Heart right ventricle (tissue), 16 donors: ENCODE measurements at regions not wholly inside any gene's neighbourhood (a gene's known extent, or its start where the extent isn't known, plus 50 kb on each side); places are given as distances from the start of the nearest gene placed in this dataset.

ENCODE experiments used
- ATAC-seq, 8 donors: fragments of 200-7000 bp; cut with Tn5 transposase; one replicate each; pipeline ENCODE4 v1.9.1; 2020; ENCODE audit warnings: mild to moderate bottlenecking in 8 of 8, moderate library complexity in 8 of 8, moderate number of reproducible peaks in 1 of 8
- DNase-seq, 2 donors: peaks; one replicate each; pipeline ENCODE4 v3.0.0-alpha.2; 2020
- H3K27ac ChIP-seq, 10 donors: fragments of 200-600 bp; sonication (generic) in 2 of 10; one replicate each; pipeline versions ENCODE4 v1.5.0 to v1.8.0; 2020 to 2022; ENCODE audit warnings: mild to moderate bottlenecking in 3 of 10
- H3K27me3 ChIP-seq, 7 donors: fragments of 200-600 bp; one replicate each; pipeline ENCODE4 v1.8.0; 2021 to 2022; ENCODE audit warnings: mild to moderate bottlenecking in 2 of 7
- H3K36me3 ChIP-seq, 9 donors: fragments of 200-600 bp; sonication (generic) in 1 of 9; one replicate each; pipeline versions ENCODE4 v1.5.0 to v1.8.0; 2020 to 2022; ENCODE audit warnings: mild to moderate bottlenecking in 2 of 9
- H3K4me1 ChIP-seq, 9 donors: fragments of 200-600 bp; sonication (generic) in 1 of 9; one replicate each; pipeline versions ENCODE4 v1.5.0 to v1.8.0; 2020 to 2022; ENCODE audit warnings: mild to moderate bottlenecking in 4 of 9
- H3K4me3 ChIP-seq, 10 donors: fragments of 200-600 bp; sonication (generic) in 2 of 10; one replicate each; pipeline versions ENCODE4 v1.5.0 to v1.8.0; 2020 to 2022; ENCODE audit warnings: mild to moderate bottlenecking in 7 of 10, moderate library complexity in 2 of 10
- H3K9me3 ChIP-seq, 11 donors: fragments of 200-600 bp in 10 of 11; sonication (generic) in 2 of 11; one replicate each; pipeline versions ENCODE4 v1.5.0 to v1.8.0; 2013 to 2022; ENCODE audit warnings: mild to moderate bottlenecking in 2 of 11, control low read depth in 1 of 11, moderate library complexity in 1 of 11
- CTCF ChIP-seq, 9 donors: fragments of 200-600 bp; sonication (generic) in 2 of 9; IDR thresholded peaks; one replicate each; pipeline versions ENCODE4 v1.5.0 to v1.8.0; 2021 to 2022; ENCODE audit warnings: antibody characterized with exemption in 9 of 9, mild to moderate bottlenecking in 5 of 9, moderate library complexity in 1 of 9
- WGBS, 2 donors: extraction: QIAGEN DNeasy Blood & Tissue Kit; methylation state at CpG; one replicate each; pipeline ENCODE4 v1.1.7; 2013; ENCODE audit warnings: inconsistent platforms in 1 of 2; 5-methylcytosine and 5-hydroxymethylcytosine counted together
- intact Hi-C, 10 donors: fragments of 100-400 bp; cut with DNase I; formaldehyde crosslinking; loops; one replicate each; pipeline versions ENCODE4 v1.11.1 to v1.14.2; 2022
- donor health status: Arrhythmogenic right ventricular cardiomyopathy.
- donor health status: ischemic (EF 13 %, LVEDD 7.1; RV severe dilation, severe dysfunction).
- donor health status: healthy with polysubstance abuse.
- donor health status: DM: no; HTN: yes; CAD: no.
- donor health status: DM: no; HTN: no; CAD: no.
- donor health status: ischemic (EF 25% LVEDD 6.9; RV normal size, moderate dysfunction).
- donor health status: ischemic (EF 25% LVEDD 5.7; RV mildly dilated, moderate dysfunction).
- donor health status: healthy.
- donor health status: DM: yes; HTN: yes; CAD: no.
- donor health status: Ischemic cardiomyopathy.
- donor health status: ischemic (EF 35%, LVEDD 5.7; RV mildly dilated, moderate dysfunction).
- donor health status: nonischemic (EF 11% LVEDD 7.7; RV severe dilation, severe dysfunction).
- donor health status: DM: yes; HTN: yes; CAD: no.
- donor health status: PGD.
- donor health status: ischemic (EF 29% LVEDD 5.4; RV normal size, mild dysfunction).
- donor health status: nonischemic (EF 23%, LVEDD 6.1; RV moderate dilation, normal function).

GRCh38 chr3:13223574-13224237 lies 150.5 kb upstream of the IQSEC1 start:
- Histone ChIP-seq H3K9me3 (no peaks in the 10 kb centered on the region), H3K4me1 (peaks cover 0 to 19% (median 4%) of the 10 kb centered on the region in 9 donors), H3K4me3 (no peak overlapping the region), H3K27me3 (no peaks in the 10 kb centered on the region), H3K36me3 (no peaks in the 10 kb centered on the region), H3K27ac (peak overlapping the region in 2 of 10 donors; percentile 23 to 51)
- ATAC-seq (peak; percentile 24 to 71 (median 42)), DNase-seq (peak in 1 of 2 donors; percentile 62)
- intact Hi-C loops: no loop called here
- WGBS, 2 donors: 54 to 72% methylated on average over 17 of the region's 17 CpGs
- no peak for TF ChIP-seq CTCF (IDR thresholded peaks at IDR 0.05)

GRCh38 chr3:13222891-13223573 lies 149.8 kb upstream of the IQSEC1 start:
- Histone ChIP-seq H3K9me3 (no peaks in the 10 kb centered on the region), H3K4me1 (peaks cover 0 to 18% (median 4%) of the 10 kb centered on the region in 9 donors), H3K36me3 (no peaks in the 10 kb centered on the region), H3K4me3 (no peak overlapping the region), H3K27me3 (no peaks in the 10 kb centered on the region), H3K27ac (peak overlapping the region in 1 of 10 donors; percentile 51)
- DNase-seq (no peak), ATAC-seq (peak in 3 of 8 donors; percentile 4 to 15 (median 12))
- no peak for TF ChIP-seq CTCF (IDR thresholded peaks at IDR 0.05)
- intact Hi-C loops: no loop called here
- 75 to 78% methylated on average over 10 of the region's 10 CpGs for WGBS, 2 donors

GRCh38 chr3:13222131-13222530 lies 148.9 kb upstream of the IQSEC1 start:
- no peaks in the 10 kb centered on the region for H3K36me3 ChIP-seq
- ATAC-seq: no peak
- H3K9me3 ChIP-seq: no peaks in the 10 kb centered on the region
- WGBS, 2 donors: 89 to 91% methylated on average over 9 of the region's 9 CpGs
- H3K4me1 ChIP-seq: peaks cover 0 to 13% (median 4%) of the 10 kb centered on the region in 9 donors
- no peak overlapping the region for H3K27ac ChIP-seq
- H3K27me3 ChIP-seq: no peaks in the 10 kb centered on the region
- no peak for DNase-seq
- H3K4me3 ChIP-seq: no peak overlapping the region
- intact Hi-C loops: no loop called here
- TF ChIP-seq CTCF (IDR thresholded peaks at IDR 0.05): no peak

- Histone ChIP-seq H3K27me3 (no peaks in the 10 kb centered on the region), H3K9me3 (no peaks in the 10 kb centered on the region), H3K27ac (no peak overlapping the region), H3K4me1 (peaks cover 0 to 13% (median 4%) of the 10 kb centered on the region in 9 donors), H3K36me3 (no peaks in the 10 kb centered on the region), H3K4me3 (no peak overlapping the region)
- no peak for TF ChIP-seq CTCF (IDR thresholded peaks at IDR 0.05)
- ATAC-seq: no peak
- no peak for DNase-seq
- intact Hi-C loops: no loop called here
- WGBS, 2 donors: 91 to 95% methylated on average over 16 to 17 of the region's 17 CpGs
Measured at GRCh38 chr3:13221491-13222061, 148.3 kb upstream of the IQSEC1 start.
